T47D (cell line): ENCODE measurements at regions not wholly inside any gene's neighbourhood (a gene's known extent, or its start where the extent isn't known, plus 50 kb on each side); places are given as distances from the start of the nearest gene placed in this dataset.

ENCODE experiments used
- DNase-seq, 2 experiments: peaks; one replicate each; pipeline versions ENCODE4 v3.0.0 to v3.0.0-alpha.2; 2011 to 2012; ENCODE audit warnings: low read depth in 1 of 2, low spot score in 1 of 2
- JUND ChIP-seq: IDR thresholded peaks from 2 replicates; pipeline ENCODE4 v1.6.1; 2012; ENCODE audit warnings: low read depth
- in situ Hi-C: cut with HindIII; loops from 2 replicates; pipeline ENCODE4 v1.10.0; 2016; ENCODE audit warnings: low sequenced_read_pairs, low pct_unique_long_range_greater_than_20kb

DNA sequence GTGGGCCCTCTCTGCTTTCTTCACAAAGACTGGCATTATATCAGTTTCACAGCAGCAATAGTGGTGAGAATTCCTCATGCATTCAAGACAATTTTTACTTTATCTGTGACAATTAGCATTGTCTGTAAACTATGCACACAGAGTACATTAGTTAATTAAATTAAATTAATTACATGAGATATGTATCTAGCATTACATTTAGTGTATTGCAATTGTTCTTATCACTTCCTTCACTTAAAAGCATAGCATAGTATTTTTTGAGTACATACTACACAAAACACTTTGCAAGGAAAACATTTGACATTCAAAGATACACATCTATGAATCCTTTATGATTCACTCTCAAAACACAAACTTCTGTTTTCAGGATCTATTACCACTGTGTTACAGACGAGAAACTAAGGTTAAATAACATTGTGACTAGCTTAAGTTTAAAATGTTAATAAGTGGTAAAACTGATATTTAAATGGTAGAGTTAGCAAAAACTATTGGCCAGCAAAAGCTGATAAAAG, 1542.6 kb downstream of the PLA2G4A start:
- DNase-seq = no peak
- in situ Hi-C loops = no loop called here
- no peak for TF ChIP-seq JUND

DNA sequence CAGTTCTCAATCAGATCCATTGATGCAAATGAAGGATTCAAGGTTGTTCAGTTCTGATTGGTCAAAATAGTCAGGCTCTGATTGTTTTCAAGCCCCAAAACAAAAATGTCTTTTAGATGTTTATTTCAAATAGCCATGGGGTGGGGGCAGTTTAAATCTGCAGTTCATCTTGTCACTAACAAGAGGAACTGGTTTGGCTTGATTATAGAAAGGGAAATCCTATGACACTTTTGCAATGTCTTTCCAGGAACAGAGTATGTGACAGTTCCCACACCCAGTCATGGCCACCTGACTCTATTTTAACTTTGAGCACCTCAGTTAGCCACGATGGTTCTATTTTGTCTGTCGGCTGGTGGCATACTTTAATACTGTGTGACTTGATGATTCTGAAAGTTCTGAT, 1544.1 kb downstream of the PLA2G4A start:
- in situ Hi-C loops = no loop called here
- TF ChIP-seq JUND = no peak
- DNase-seq = peak in 1 of 2 experiments; percentile 66

DNA sequence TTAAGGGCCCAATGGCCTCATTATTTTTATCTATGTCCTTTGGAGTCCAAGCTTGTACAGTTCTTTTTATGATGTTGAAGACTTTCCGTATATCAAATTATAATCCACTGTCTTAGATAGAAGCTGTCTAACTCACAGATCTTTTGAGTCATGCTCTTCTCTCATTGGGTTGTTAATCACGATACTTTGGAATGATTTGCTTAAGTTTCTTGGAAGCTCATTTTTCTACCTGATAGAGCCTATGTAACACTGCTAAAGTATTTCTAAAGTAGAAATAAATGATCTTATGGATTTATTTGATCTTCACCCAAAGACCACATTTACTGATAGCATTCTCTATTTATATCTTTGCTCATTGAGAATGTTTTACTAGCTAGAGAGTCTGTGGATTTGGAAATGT, 1554.1 kb downstream of the PLA2G4A start:
- in situ Hi-C loops = no loop called here
- no peak for TF ChIP-seq JUND
- DNase-seq = no peak

DNA sequence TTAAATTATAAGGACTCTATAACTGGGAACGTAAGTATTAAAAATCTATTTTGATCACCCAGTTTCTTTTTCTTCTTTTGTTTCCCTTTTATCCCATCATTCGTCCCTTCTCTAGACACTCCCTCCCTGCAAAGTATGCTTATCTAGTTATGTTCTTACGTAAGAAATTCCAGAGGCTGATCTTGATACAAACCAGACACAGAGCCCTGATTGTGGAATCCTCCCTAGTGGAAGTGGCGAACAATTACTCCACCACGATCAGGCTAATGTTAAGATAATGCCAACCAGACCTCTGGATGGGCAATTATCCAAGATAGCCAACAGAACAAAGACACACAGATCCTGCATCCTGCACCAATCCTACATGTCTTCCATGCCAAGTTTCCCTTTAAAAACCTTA, 1557.4 kb downstream of the PLA2G4A start:
- TF ChIP-seq JUND = no peak
- DNase-seq = no peak
- in situ Hi-C loops = no loop called here

DNA sequence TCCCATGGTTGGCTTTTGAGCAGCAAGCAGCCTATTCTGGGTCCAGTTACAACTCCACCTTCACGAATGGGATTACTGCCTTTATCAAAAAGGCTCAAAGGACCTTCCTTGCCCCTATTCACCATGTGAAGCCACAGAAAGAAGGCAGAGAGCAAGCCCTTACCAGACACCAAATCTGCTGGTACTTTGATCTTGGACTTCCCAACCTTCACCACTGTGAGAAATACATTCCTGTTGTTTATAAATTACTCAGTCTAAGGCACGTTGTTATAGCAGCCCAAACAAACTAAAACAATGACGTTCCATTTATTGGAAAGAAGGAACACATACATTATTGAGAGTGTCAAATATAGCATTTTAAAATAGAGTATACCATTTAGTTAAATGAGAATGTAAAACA, 1557.9 kb downstream of the PLA2G4A start:
- in situ Hi-C loops = no loop called here
- no peak for TF ChIP-seq JUND
- no peak for DNase-seq

DNA sequence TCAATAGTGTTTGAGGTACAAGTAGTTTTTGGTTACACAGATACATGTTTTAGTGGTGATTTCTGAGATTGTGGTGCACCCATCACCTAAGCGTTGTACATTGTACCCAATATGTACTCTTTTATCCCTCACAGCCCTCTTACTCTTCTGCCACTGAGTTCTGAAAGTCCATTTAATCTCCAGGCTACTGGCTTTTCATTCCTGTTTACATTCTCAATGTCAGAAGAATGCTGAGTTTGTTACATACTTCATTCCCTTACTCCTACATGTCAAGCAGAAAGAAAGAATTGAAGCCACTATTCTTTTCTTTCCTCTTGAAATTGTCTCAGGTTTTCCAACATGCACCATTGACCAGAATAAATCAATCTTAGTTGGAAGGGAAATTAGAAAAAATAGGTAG, 1565.9 kb downstream of the PLA2G4A start:
- in situ Hi-C loops = no loop called here
- no peak for DNase-seq
- TF ChIP-seq JUND = no peak

DNA sequence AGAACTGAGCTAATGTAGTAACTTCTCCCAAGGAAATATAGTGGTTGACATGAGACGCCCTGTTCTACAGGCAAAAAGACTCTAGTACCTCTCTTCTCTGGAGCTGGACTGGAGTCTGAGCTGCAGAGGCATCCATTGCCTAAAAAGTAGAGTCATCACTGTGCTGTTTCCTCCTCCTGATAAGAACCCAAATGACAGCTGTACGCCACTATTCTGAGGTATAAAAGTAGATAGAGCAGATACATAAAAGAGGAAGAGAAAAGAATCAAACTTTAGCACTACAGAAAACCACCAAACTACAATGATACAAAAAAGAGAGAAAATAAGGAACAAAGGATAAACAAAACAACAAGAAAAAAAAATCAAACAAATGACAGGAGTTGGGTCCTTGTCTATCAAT, 1568.8 kb downstream of the PLA2G4A start:
- in situ Hi-C loops = no loop called here
- no peak for DNase-seq
- TF ChIP-seq JUND = no peak

DNA sequence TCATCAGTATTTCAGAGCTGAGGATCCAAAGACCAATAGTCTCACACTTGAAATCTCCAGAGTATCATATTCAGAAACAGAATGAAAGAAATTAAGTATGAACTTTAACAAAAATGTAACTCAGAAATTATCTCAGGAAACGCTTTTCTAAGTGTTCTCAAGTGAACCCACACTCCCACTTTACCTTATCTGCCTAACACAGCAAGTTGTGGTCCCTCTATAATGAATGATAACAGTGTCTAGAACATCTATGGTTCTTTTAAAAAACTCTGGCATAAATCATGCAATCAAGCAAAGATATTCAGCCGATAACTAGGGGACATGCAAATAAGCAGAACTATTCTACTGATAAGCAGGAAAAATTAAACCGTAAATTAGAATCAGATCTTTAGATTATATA, 1574.2 kb downstream of the PLA2G4A start:
- DNase-seq = no peak
- TF ChIP-seq JUND = no peak
- in situ Hi-C loops = no loop called here

DNA sequence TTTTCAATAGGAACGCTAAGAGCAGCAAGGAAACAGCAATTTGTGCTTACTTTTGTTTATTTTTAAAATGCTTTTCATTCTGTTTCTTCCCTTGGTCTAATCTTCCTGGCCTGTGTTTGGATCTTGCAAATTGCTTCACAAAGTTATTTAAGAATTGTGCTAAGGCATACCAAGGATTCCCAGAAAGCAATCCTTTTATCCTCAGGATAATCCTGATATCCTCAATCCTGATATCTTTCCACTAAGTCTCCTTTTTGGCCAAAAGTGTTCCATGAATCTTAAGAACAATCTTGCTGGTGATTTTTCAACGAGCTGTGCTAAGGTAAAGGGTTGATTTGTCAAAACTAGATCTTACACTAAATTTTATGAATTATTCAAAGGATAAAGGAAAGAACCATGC, 1577.9 kb downstream of the PLA2G4A start:
- TF ChIP-seq JUND = no peak
- in situ Hi-C loops = no loop called here
- DNase-seq = no peak

DNA sequence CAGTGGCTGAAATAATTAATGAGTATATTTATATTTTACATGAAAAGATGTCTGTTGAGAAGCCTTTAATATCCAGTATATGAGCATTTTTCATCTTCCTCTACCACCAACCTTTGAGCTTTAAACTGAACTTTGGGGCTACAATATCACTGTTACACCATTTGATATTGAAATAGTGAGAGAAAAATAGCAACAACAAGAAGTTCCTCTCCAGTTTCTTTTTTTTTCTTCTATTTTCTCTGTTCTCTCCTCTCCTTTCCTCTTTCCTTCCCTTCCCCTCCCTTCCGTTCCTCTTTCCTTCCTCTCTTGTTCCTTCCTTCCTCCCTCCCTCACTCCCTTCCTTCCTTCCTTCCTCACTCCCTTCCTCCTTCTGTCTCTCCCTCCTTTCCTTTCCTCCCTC, 1591.4 kb downstream of the PLA2G4A start:
- DNase-seq = no peak
- in situ Hi-C loops = no loop called here
- TF ChIP-seq JUND = no peak

DNA sequence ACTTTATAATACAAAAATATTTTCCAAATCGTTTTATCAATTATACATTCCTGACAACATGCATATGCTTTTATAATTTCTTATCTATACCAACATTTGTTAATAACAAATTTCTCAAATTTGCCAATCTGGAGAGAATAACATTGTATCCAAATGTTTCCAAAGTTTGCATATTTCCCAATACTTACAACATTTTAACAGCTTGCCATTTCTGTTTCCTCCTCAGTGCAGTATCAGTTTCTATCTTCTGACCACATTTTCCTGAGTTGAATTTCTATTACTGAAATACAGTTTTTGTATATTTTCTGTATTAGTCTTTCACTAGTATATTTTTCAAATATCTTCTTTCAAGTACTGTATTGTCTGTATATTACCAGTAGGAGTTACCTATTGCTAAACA, 1594.3 kb downstream of the PLA2G4A start:
- TF ChIP-seq JUND = no peak
- no peak for DNase-seq
- in situ Hi-C loops = no loop called here

DNA sequence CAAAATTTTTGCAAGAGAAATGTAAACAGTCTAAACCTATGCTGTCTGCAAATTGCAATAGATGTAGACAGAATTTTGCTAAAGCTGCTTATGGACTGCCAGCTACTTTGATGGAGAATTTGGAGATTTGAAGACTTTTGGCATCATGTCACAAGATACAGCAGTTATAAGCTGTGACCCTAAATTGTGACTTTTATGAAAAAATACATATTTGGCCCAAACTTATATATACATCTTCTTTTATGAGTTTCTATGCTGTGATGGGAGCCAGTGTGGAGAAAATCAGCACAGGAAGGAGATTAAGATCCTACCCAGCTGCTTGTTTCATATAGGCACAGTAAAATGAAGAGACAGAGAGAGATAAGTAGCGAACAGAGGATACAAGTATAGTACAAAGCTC, 1595.4 kb downstream of the PLA2G4A start:
- TF ChIP-seq JUND = no peak
- DNase-seq = no peak
- in situ Hi-C loops = no loop called here

DNA sequence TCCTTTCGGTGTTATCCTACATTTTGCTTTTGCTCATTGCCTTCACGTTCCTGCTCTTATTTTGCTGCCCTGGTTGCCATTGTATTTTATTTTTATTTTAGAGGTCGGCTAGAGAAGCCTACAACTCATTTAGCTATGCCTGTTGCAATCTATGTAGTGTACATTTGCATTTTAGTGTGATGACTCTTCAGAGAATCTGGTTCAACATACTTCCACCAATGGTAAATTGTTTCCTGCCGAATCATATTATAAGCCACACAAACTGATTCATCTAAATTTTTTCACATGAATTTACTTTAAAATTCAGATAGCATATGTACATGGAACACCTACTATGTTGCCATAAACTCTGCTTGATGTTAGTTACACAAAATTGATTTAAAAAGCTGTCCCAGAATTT, 1596.9 kb downstream of the PLA2G4A start:
- TF ChIP-seq JUND = no peak
- DNase-seq = no peak
- in situ Hi-C loops = no loop called here

DNA sequence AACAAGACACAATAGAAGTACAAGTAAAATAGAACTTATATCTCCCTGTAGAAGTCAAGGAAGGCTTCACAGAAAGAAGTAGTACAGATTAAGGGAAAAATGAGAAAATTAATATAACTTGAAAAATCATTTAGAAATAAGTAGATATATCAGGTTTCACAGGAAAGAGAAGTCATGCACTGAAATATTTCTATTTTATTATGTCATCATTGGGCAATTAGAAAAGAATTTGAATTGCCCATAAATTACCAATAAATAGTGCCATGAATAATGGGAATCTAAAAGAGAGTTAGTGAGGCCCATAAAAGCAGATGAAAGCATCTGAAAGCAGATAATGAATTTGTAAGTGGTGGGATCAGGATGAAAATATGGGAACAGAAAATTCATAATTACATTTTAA, 1597.8 kb downstream of the PLA2G4A start:
- no peak for DNase-seq
- TF ChIP-seq JUND = no peak
- in situ Hi-C loops = no loop called here
